H9 (cell line): ENCODE measurements at regions not wholly inside any gene's neighbourhood (a gene's known extent, or its start where the extent isn't known, plus 50 kb on each side); places are given as distances from the start of the nearest gene placed in this dataset.

Source experiments
- DNase-seq: peaks from one replicate; pipeline ENCODE4 v3.0.0-alpha.2; 2017
- H2AFZ ChIP-seq: one replicate; pipeline ENCODE4 v1.6.1; 2013; ENCODE audit warnings: mild to moderate bottlenecking, low read length, control low read depth, moderate library complexity
- H2AK5ac ChIP-seq: 2 replicates; pipeline ENCODE4 v1.6.1; 2013; ENCODE audit warnings: low read length, control low read depth, mixed read lengths; ENCODE audit not compliant: insufficient read length
- H2BK120ac ChIP-seq: one replicate; pipeline ENCODE4 v1.6.1; 2013; ENCODE audit warnings: low read depth, mild to moderate bottlenecking, low read length, control low read depth, inconsistent platforms; ENCODE audit not compliant: poor library complexity, severe bottlenecking
- H2BK12ac ChIP-seq: 2 replicates; pipeline ENCODE4 v1.6.1; 2013; ENCODE audit warnings: low read length, control low read depth, mixed read lengths, low read depth; ENCODE audit not compliant: insufficient read length
- H2BK15ac ChIP-seq: 2 replicates; pipeline ENCODE4 v1.6.1; 2013; ENCODE audit warnings: low read depth, low read length, control low read depth
- H2BK20ac ChIP-seq: one replicate; pipeline ENCODE4 v1.6.1; 2013; ENCODE audit warnings: low read depth, mild to moderate bottlenecking, low read length, control low read depth, inconsistent platforms; ENCODE audit not compliant: poor library complexity, severe bottlenecking
- H2BK5ac ChIP-seq: 2 replicates; pipeline ENCODE4 v1.6.1; 2013; ENCODE audit warnings: low read length, control low read depth, mixed read lengths; ENCODE audit not compliant: insufficient read length
- H3K14ac ChIP-seq: 2 replicates; pipeline ENCODE4 v1.6.1; 2013; ENCODE audit warnings: low read length, control low read depth; ENCODE audit not compliant: insufficient read depth
- H3K18ac ChIP-seq: 2 replicates; pipeline ENCODE4 v1.6.1; 2013; ENCODE audit warnings: low read depth, mild to moderate bottlenecking, mixed read lengths, low read length, control low read depth; ENCODE audit not compliant: insufficient read length
- H3K23ac ChIP-seq: 2 replicates; pipeline ENCODE4 v1.6.1; 2013; ENCODE audit warnings: low read length, control low read depth, mixed read lengths, low read depth; ENCODE audit not compliant: insufficient read length
- H3K23me2 ChIP-seq: 2 replicates; pipeline ENCODE4 v1.6.1; 2013; ENCODE audit warnings: low read depth, mild to moderate bottlenecking, mixed read lengths, low read length, control low read depth; ENCODE audit not compliant: insufficient read length, poor library complexity, severe bottlenecking
- H3K27ac ChIP-seq: 2 replicates; pipeline ENCODE4 v1.5.1; 2013; ENCODE audit warnings: low read length, control low read depth, mixed read lengths, low read depth; ENCODE audit not compliant: insufficient read length
- H3K27me3 ChIP-seq: 2 replicates; pipeline ENCODE4 v1.6.1; 2013; ENCODE audit warnings: low read length, control low read depth, inconsistent platforms; ENCODE audit not compliant: insufficient read depth
- H3K4ac ChIP-seq: 2 replicates; pipeline ENCODE4 v1.6.1; 2013; ENCODE audit warnings: low read depth, mild to moderate bottlenecking, control low read depth, inconsistent platforms, low read length, moderate library complexity
- H3K4me1 ChIP-seq: 2 replicates; pipeline ENCODE4 v1.6.1; 2013; ENCODE audit warnings: low read length, control low read depth, inconsistent platforms; ENCODE audit not compliant: insufficient read depth
- H3K4me2 ChIP-seq: 2 replicates; pipeline ENCODE4 v1.6.1; 2013; ENCODE audit warnings: low read length, control low read depth, mixed read lengths; ENCODE audit not compliant: insufficient read length, insufficient read depth
- H3K56ac ChIP-seq: 2 replicates; pipeline ENCODE4 v1.6.1; 2013; ENCODE audit warnings: low read depth, mild to moderate bottlenecking, mixed read lengths, low read length, control low read depth; ENCODE audit not compliant: insufficient read length
- H3K79me1 ChIP-seq: 2 replicates; pipeline ENCODE4 v1.6.1; 2013; ENCODE audit warnings: low read depth, mild to moderate bottlenecking, moderate library complexity, low read length, control low read depth, inconsistent platforms; ENCODE audit not compliant: insufficient read depth, poor library complexity, severe bottlenecking
- H3K79me2 ChIP-seq: 2 replicates; pipeline ENCODE4 v1.6.1; 2013; ENCODE audit warnings: low read length, control low read depth, inconsistent platforms; ENCODE audit not compliant: insufficient read depth
- H3K9ac ChIP-seq: 2 replicates; pipeline ENCODE4 v1.6.1; 2013; ENCODE audit warnings: low read length, control low read depth, mixed read lengths; ENCODE audit not compliant: insufficient read length; ENCODE audit errors: extremely low read depth
- H3K9me3 ChIP-seq: one replicate; pipeline ENCODE4 v1.6.1; 2013; ENCODE audit warnings: low read depth, low read length, inconsistent platforms; ENCODE audit not compliant: control insufficient read depth
- H3T11ph ChIP-seq: one replicate; pipeline ENCODE4 v1.6.1; 2013; ENCODE audit warnings: mild to moderate bottlenecking, low read length, control low read depth, inconsistent platforms
- H4K20me1 ChIP-seq: one replicate; pipeline ENCODE4 v1.6.1; 2013; ENCODE audit not compliant: control insufficient read depth, insufficient read length, insufficient read depth
- H4K5ac ChIP-seq: 2 replicates; pipeline ENCODE4 v1.6.1; 2013; ENCODE audit warnings: low read depth, mild to moderate bottlenecking, mixed read lengths, low read length, control low read depth; ENCODE audit not compliant: insufficient read length
- H4K8ac ChIP-seq: replicated peaks from 2 replicates; pipeline ENCODE4 v1.6.1; 2013; ENCODE audit warnings: low read length, control low read depth, mixed read lengths, low read depth; ENCODE audit not compliant: insufficient read length
- H4K91ac ChIP-seq: 2 replicates; pipeline ENCODE4 v1.6.1; 2013; ENCODE audit warnings: low read depth, mild to moderate bottlenecking, moderate library complexity, mixed read lengths, low read length, control low read depth; ENCODE audit not compliant: insufficient read length
- H3K27ac Mint-ChIP-seq, 3 experiments: 2 replicates in 2 of 3; 3 replicates in 1 of 3; pipeline ENCODE4 v1.8.0; 2020 to 2021; ENCODE audit warnings: mixed read lengths in 3 of 3, mild to moderate bottlenecking in 1 of 3, moderate library complexity in 1 of 3
- H3K27me3 Mint-ChIP-seq: 2 replicates; pipeline ENCODE4 v1.8.0; 2021; ENCODE audit warnings: low read depth, mild to moderate bottlenecking, moderate library complexity, mixed read lengths
- H3K36me3 Mint-ChIP-seq, 3 experiments: 2 replicates in 2 of 3; 3 replicates in 1 of 3; pipeline ENCODE4 v1.8.0; 2020 to 2021; ENCODE audit warnings: low read depth in 3 of 3, mixed read lengths in 3 of 3; ENCODE audit not compliant: insufficient read depth in 1 of 3
- H3K4me1 Mint-ChIP-seq, 2 experiments: 2 replicates each; pipeline ENCODE4 v1.8.0; 2020; ENCODE audit warnings: mixed read lengths in 2 of 2
- H3K4me3 Mint-ChIP-seq, 2 experiments: 2 replicates in 1 of 2; 3 replicates in 1 of 2; pipeline ENCODE4 v1.8.0; 2020 to 2021; ENCODE audit warnings: mild to moderate bottlenecking in 2 of 2, mixed read lengths in 2 of 2, moderate library complexity in 1 of 2
- H3K9me3 Mint-ChIP-seq, 2 experiments: 2 replicates in 1 of 2; 3 replicates in 1 of 2; pipeline ENCODE4 v1.8.0; 2020; ENCODE audit warnings: mild to moderate bottlenecking in 2 of 2, mixed read lengths in 2 of 2, moderate library complexity in 1 of 2
- WGBS: extraction: QIAGEN DNeasy Blood & Tissue Kit; methylation state at CpG from one replicate; pipeline ENCODE4 v1.1.7; 2013; ENCODE audit warnings: missing lambda C conversion rate, low lambda C conversion rate, mixed read lengths; ENCODE audit not compliant: insufficient read length; ENCODE audit errors: extremely low coverage; 5-methylcytosine and 5-hydroxymethylcytosine counted together
- TF ChIP-seq, protein P1 (sequence below): fragments of 200-600 bp; sonication (generic); conservative IDR thresholded peaks from 3 replicates; pipeline ENCODE4 v1.8.0; 2021; ENCODE audit warnings: antibody characterized with exemption, mild to moderate bottlenecking

DNA sequence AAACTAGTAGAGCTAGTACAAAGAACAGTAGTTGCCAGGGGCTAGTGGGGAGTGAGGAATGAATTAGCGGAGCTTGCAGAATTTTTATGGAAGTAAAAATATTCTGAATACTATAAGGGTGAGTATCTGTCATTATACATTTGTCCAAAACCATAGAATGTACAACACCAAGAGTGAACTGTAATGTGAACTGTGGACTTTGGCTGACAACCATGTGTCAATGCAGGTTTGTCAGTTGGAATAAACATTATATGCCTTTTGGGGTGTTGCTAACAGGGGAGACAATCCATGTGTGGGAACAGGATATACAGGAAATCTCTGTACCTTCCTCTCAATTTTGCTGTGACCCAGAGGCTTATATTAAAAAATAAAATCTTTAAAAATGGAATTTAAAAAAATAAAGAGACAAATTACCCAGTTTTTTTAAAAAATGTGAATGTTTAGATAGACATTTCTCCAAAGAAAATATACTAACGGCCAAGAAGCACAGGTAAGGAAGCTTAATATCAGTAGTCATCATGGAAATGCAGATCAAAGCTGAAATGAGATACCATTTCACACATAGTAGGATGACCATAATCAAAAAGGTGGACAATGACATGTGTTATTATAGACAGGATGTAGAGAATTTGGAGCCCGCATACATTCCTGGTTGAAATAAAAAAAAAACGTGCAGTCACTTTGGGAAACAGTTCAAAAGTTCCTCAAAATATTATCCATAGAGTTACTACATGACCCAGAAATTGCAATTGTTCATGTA lies 899.8 kb downstream of the RAB28 start:
- Histone ChIP-seq H2BK5ac (no peak overlapping the region), H4K20me1 (no peaks in the 10 kb centered on the region), H3T11ph (no peak overlapping the region), H4K8ac (no peak overlapping the region), H2BK12ac (no peak overlapping the region), H3K9me3 (no peaks in the 10 kb centered on the region), H3K23me2 (no peaks in the 10 kb centered on the region), H4K5ac (no peak overlapping the region), H3K79me1 (no peaks in the 10 kb centered on the region), H3K79me2 (no peaks in the 10 kb centered on the region), H4K91ac (no peak overlapping the region), H2BK120ac (no peak overlapping the region), H3K56ac (no peak overlapping the region), H2BK15ac (no peak overlapping the region), H2BK20ac (no peak overlapping the region), H3K23ac (no peak overlapping the region), H3K27ac (no peak overlapping the region), H3K4ac (no peak overlapping the region), H3K18ac (no peak overlapping the region), H2AK5ac (no peak overlapping the region), H3K4me2 (no peak overlapping the region), H3K14ac (no peak overlapping the region), H3K9ac (no peak overlapping the region), H3K4me1 (no peaks in the 10 kb centered on the region), H3K27me3 (no peaks in the 10 kb centered on the region), H2AFZ (no peak overlapping the region)
- TF ChIP-seq, protein P1, sequence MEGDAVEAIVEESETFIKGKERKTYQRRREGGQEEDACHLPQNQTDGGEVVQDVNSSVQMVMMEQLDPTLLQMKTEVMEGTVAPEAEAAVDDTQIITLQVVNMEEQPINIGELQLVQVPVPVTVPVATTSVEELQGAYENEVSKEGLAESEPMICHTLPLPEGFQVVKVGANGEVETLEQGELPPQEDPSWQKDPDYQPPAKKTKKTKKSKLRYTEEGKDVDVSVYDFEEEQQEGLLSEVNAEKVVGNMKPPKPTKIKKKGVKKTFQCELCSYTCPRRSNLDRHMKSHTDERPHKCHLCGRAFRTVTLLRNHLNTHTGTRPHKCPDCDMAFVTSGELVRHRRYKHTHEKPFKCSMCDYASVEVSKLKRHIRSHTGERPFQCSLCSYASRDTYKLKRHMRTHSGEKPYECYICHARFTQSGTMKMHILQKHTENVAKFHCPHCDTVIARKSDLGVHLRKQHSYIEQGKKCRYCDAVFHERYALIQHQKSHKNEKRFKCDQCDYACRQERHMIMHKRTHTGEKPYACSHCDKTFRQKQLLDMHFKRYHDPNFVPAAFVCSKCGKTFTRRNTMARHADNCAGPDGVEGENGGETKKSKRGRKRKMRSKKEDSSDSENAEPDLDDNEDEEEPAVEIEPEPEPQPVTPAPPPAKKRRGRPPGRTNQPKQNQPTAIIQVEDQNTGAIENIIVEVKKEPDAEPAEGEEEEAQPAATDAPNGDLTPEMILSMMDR = no peak
- WGBS = no CpG with 5 or more reads among the region's 4 CpGs
- peaks cover 7% of the 10 kb centered on the region in 2 experiments for H3K4me1 Mint-ChIP-seq
- H3K9me3 Mint-ChIP-seq = no peaks in the 10 kb centered on the region
- H3K27me3 Mint-ChIP-seq = no peaks in the 10 kb centered on the region
- H3K4me3 Mint-ChIP-seq = no peak overlapping the region
- H3K27ac Mint-ChIP-seq = no peak overlapping the region
- no peaks in the 10 kb centered on the region for H3K36me3 Mint-ChIP-seq
- no peak for DNase-seq
